DOHH2 (cell line): ENCODE measurements at regions not wholly inside any gene's neighbourhood (a gene's known extent, or its start where the extent isn't known, plus 50 kb on each side); places are given as distances from the start of the nearest gene placed in this dataset.

Experiments used
- EZH2phosphoT487 ChIP-seq: fragments of 200-600 bp; sonication (generic); IDR thresholded peaks from 2 replicates; pipeline ENCODE4 v1.6.1; 2017; ENCODE audit warnings: borderline replicate concordance, mild to moderate bottlenecking, antibody characterized with exemption, low read length, moderate library complexity, mixed read lengths
- TF ChIP-seq, protein P1 (sequence below): fragments of 200-600 bp; sonication (generic); IDR thresholded peaks from one replicate; pipeline ENCODE4 v1.5.1; 2014; ENCODE audit warnings: antibody characterized with exemption, mild to moderate bottlenecking, low read depth, low read length; ENCODE audit not compliant: poor library complexity, severe bottlenecking

DNA sequence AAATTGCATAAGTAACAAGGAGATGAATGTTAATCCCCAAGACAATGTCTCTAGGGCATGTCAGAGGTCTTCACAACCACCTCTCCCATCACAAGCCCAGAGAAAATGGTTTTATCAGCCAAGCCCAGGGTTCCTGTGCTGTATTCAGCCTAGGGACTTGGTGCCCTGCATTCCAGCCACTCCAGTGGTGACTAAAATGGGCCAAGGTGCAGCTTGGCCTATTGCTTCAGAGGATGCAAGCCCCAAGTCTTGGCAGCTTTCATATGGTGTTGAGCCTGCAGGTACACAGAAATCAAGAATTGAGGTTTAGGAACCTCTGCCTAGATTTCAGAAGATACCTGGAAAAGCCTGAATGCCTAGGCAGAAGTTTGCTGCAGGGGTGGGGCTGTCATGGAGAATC, 1118.6 kb downstream of the PLA2G4A start:
- TF ChIP-seq, protein P1, sequence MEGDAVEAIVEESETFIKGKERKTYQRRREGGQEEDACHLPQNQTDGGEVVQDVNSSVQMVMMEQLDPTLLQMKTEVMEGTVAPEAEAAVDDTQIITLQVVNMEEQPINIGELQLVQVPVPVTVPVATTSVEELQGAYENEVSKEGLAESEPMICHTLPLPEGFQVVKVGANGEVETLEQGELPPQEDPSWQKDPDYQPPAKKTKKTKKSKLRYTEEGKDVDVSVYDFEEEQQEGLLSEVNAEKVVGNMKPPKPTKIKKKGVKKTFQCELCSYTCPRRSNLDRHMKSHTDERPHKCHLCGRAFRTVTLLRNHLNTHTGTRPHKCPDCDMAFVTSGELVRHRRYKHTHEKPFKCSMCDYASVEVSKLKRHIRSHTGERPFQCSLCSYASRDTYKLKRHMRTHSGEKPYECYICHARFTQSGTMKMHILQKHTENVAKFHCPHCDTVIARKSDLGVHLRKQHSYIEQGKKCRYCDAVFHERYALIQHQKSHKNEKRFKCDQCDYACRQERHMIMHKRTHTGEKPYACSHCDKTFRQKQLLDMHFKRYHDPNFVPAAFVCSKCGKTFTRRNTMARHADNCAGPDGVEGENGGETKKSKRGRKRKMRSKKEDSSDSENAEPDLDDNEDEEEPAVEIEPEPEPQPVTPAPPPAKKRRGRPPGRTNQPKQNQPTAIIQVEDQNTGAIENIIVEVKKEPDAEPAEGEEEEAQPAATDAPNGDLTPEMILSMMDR = no peak
- TF ChIP-seq EZH2phosphoT487 = no peak
